ENCODE measurements at regions not wholly inside any gene's neighbourhood (a gene's known extent, or its start where the extent isn't known, plus 50 kb on each side); places are given as distances from the start of the nearest gene placed in this dataset.
A peak's percentile ranks its signal among the peaks of the same experiment; 100 is the strongest.

GRCh38 chr9:74281674-74282073, 215.5 kb upstream of the RORB start:
- DNase-seq: peak in 1 of 2 experiments; percentile 7

GRCh38 chr9:74282526-74283253, 214.4 kb upstream of the RORB start:
- DNase-seq: no peak

DNA sequence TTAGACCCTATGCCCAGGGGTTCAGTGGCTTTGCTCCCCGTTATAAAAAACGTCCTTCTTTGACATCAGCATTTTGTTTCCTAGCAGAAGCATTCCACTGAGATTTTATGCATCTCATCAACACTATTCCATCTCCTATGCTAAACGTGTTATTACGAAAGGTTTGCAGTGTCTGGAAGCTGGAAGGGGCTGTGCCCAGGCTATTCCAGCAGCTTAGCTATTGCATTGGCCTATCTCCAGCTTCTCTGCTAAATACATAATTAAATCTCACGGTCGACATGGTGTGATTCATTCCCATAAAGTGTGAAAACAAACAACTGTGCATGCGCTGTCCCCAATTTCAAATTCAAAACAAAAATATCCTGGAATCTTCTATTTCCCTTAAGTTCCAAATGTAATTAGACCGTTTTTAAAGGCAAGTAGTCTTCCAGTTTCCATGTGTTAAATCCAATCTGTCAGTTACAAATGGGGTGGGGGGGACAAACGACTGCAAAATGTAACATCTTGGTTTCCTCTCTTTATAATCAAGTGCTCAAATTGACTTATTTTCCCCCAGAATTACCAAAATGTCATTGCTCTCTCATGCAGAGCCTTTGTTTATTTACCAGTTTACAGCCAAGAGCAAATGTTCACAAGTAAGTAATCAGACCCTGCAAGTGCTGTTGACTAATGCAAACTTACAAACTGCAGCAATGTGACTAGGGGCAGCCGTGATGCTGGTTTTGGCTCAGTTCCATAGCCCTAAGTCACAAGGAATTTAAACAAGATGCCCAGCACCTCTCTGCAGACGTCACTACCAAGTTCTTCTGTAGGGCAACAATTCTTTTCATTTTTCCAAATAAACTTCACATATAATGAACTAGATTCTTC, 212.3 kb upstream of the RORB start:
- peak in 1 of 2 experiments; percentile 18 for DNase-seq

DNA sequence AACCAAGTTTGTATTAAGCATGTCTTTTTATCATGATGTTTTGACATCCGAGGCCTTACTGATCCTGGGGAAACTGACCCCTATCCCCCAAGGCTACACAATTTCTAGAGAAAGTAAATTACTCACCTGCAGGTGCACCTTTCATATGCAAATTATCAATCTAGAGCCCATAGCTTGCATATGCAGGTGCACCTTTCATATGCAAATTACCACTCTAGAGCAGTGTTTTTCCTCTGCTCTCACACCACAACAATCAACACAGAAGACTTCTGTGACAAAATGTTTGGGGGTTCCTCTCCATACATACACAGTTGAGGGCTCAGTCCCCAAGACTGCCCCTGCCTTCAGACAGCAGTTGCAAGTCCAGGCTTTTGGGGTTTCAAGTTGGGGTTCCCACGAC, 203.7 kb upstream of the RORB start:
- peak; percentile 12 to 67 for DNase-seq

GRCh38 chr9:74303945-74304344, 193.2 kb upstream of the RORB start:
- DNase-seq: no peak

DNA sequence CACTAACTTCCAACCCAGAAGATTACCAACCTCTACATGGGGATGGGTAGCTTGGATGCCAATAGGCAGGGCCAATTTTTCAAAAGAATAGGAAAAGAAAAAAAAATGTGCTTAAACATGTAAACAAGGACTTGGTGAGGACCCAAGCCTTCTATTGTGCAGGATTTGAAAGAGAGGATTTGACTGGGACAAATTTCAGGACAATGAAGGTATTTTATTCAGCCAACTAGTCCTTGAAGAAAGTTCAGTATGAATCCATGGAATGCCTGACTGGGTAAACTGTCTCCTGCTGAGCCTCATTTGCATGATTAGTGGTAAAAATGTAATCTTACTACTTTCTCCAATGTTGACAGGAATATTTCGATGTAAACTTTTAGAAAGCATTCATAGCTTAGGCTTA, 192.5 kb upstream of the RORB start:
- no peak for DNase-seq

DNA sequence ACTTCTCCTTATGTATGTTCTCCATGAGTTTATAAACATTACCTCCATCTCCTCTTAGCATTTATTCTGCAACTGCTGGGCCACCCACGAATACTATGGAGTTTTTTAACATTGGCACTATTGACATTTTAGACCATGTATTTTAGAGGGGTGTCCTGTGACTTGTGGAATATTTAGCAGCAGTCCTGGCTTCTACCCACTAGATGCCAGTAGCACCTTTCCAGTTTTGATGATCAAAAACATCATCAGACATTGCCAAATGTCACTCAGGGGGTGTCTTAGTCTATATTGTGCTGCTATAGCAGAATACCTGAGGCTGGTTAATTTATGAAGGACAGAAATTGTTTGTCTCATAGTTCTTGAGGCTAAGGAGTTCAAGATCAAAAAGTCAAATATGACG, 187.5 kb upstream of the RORB start:
- peak in 1 of 2 experiments; percentile 25 for DNase-seq

DNA sequence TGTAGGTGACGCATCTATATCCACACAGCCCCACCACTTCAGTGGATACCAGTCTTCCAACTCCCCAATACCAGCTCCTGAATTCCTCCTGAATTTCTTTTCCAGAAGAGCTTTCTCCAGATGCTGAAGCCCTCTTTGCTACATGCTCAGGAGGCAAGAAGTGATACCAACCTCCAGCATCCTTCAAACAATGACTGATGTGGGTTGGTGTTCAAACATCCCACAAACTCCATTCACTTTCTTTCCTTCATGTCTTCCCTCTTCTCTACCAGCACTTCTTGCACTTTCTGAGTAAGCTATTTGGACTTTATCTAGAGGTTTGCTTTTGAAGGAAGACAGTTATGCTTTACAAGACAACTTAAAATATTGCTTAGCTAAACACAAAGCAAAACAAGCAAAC, 179.9 kb upstream of the RORB start:
- no peak for DNase-seq

GRCh38 chr9:74321396-74321795, 175.7 kb upstream of the RORB start:
- DNase-seq: no peak

DNA sequence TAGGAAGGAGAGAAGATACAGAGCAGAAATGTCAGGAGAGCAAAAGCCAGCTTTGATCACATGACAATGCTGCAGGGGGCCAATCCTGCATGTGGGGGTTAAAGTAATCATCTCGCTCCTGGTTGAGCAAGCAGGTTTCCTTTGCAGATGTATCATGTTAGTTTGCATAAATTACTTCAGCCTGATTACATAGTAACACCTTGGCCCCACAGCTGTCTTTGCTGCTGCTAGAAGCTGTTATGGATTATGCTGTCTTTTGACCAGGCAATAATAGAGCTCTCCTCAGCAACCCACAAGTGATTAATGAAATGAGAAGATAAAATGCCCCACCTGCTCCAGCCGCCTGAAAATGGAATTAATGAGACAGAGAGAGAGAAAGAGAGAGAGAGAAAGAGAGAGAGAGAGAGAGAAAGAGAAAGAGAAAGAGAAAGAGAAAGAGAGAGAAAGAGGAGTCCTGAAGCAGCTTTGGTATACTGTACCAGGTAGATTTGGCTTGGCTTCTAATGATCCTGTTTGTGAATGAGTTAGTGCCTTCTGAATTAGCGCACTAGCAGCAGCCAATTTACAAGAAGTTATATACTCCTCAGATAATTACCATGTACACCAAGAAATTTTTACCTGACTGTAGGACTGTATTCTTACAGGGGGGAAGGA, 174.3 kb upstream of the RORB start:
- peak in 1 of 2 experiments; percentile 6 for DNase-seq

DNA sequence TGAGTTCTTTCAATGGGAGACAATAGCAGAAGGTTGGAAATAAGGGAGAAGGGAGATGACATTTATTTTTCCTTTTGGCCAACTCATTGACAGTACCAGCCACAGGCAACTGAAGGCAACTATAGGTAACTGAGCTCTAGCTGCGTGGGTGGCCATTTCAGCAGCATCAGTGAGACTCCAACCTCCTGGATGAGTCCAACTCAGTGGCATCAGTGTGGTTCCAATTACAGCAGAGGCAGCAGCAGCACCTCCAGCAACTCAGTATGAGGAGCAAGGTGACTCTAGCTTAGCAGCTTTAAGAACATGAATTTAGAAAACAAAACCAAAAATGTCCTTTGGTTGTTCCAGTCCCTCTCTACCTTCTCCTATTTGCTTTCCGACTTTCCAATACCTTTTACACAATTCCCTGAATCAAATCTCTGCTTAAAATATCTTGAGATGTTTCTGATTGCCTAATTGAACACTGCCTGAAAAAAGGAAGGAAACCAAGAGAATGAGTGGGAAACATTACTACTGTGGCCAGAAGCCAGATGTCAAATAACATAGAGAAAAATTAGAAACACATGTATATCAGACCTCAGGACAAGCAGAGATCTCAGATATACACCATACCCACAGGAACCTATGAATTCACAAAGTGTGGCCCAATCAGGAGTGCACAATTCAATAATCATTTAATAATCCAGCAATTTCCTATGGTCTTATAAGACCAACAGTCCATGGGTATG, 166.5 kb upstream of the RORB start:
- DNase-seq: no peak

GRCh38 chr9:74331607-74332006, 165.5 kb upstream of the RORB start:
- no peak for DNase-seq

DNA sequence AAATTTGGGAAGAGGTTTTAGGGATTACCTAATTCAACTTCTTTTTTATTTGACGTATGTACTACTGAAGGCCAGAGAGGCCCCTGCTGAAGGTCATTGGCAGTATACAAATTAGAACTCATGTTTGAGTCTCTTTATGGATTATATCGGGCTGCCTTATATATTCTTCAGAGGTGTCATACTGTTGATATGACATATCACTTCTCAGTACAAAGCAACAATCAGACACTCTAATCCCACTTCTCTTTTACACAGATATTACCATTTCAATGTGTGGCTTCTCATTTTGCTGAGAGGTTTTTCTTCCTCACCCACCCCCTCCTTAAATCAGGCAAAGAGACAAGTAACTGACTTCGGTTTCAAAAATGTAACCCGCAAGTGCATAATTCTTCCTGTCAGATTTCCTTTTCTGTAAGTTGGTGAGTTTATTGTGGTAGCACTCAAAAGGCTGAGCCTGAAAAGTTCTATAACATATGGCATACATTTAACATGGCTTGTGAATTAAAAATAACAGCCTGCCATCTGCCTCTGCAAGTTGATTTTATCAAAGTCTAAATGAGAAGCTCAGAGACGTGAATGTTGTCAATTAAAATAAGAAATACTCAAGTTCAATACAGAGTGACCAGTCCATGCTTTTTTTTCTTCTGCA, 163.6 kb upstream of the RORB start:
- DNase-seq: no peak

DNA sequence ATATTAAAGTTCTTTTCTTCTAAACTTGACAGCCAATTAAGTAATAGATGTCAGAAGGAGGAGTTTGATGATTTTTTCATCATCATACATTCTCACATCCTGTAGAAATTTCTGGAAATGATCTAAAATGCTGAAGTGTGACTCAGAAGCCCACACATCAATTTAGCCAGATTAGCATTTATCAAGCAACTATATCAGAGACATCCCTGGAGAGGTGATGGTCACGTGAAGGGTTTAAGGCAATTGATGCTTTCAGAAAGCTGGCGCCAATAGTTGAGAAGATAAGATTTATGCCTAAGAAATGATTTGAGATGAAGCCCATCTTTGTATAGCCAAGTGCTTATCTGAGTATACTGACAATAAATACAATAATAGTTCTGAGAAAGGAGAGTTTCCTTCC, 162.9 kb upstream of the RORB start:
- no peak for DNase-seq

DNA sequence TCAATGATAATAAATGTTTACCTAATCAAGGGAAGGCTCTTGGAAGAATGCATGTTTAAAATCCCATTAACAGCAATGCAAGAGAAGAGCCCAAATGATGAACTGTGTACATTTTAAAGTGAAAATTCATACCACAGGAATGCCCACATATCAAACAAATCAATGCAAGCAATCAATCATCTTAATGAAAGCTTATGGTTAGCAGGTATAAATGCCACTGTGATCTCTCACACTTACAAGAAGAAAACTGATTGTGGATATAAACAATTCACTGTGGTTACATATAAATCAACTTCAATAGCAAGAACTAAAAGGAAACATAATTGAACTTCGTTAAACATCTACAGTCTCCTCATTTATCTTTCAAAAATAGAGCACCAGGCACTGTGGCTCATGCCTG, 161.0 kb upstream of the RORB start:
- DNase-seq: no peak

DNA sequence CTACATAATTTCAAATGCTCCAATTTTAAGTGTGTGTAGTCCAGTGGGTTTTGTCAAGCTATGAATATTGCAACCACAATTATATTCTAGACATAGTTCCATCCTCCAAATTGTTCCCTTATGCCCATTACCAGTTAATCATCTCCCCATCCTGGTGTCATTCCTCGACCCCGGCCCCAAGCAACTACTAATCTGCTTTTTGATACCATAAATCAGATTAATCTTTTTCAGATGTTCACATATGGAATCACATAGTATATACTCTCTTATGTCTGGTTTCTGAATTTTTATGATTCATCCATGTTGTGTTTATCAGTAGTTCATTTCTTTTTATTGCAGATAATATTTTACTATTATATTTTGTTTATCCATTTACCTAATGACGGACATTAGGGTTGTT, 148.4 kb upstream of the RORB start:
- no peak for DNase-seq

GRCh38 chr9:74355107-74355506, 142.0 kb upstream of the RORB start:
- DNase-seq: no peak

- DNase-seq: no peak
Observed at GRCh38 chr9:74357577-74357976, 139.6 kb upstream of the RORB start.

- DNase-seq: no peak
Observed at GRCh38 chr9:74358959-74359358, 138.2 kb upstream of the RORB start.

DNA sequence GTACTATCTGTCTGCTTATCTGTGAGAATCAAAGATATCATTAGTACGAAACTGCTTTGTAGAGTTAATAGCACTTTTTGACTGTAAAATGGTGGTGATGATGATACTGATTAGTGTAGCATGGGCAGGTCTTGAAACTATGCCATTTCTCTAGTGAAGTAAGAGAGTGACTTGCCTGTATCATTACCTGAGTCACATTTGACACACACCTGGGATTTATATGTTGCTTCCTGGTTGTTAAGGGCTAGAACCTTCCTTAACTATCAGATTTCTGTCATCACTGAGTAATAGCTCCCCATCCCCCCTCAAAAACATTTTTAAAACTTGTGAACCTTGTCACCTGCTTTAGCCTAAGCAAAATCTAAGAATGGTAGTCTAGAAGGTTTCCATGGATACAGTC, 135.6 kb upstream of the RORB start:
- peak in 1 of 2 experiments; percentile 4 for DNase-seq

DNA sequence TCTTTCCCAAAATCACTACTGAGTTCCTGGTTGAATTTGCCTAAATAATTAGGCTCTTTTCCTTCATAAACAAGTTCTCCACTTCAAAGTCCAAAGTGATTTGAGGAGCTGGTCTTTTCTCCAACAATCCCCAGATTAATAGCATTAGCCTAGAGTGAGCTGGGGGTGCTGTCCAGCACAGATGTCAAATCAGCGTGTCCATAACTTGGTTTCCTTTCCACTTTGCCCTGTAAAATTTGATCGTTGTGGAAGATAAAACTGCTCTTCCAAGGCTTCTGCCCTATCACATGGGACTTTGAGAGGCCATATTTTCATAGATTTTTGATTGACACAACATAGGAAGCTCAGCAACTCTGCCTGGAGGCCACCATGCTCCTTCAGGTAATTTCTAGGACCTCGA, 134.7 kb upstream of the RORB start:
- DNase-seq: no peak

DNA sequence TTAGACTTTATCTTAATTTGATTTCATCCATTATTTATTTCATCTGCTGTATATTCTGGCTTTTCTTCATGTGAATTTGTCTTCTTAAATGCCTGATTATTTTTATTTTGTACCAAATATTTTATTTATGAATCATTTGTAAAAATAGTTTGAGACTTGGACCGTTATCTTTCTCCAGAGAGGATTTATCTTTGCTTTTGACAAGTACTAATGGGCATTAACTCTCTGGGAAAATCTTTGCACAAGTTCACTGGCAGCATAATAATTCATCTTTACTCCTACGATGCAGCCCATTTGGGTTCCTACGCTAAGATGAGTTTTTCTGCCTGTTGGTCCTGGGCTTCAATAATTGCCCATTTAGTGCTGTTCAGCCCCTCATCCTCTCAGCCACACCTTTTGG, 131.0 kb upstream of the RORB start:
- DNase-seq: no peak

DNA sequence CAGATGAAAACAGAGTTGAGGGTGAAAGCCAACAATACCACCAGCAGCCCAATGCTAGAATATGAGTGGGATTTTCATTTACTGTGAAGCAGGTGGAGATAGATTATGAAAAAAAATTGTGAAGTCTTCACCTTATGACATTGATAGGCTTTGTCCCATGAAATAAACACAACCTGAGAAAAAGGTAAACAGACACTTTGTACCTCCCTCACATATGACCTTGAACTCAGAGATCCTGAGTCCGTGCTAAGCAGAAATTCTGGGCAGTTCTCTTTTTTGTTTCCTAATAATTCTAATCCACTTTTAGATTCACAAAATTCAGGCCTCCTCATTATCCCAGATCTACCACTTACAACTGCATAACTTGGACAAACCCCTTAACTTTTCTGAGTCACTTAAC, 127.3 kb upstream of the RORB start:
- DNase-seq: no peak

Measured in NCI-H526 (cell line).